ENCODE measurements at regions not wholly inside any gene's neighbourhood (a gene's known extent, or its start where the extent isn't known, plus 50 kb on each side); places are given as distances from the start of the nearest gene placed in this dataset.

- DNase-seq (ENCODE audit: low spot score) = no peak
- TF ChIP-seq CTCF (IDR thresholded peaks at IDR 0.05; ENCODE audit: extremely low read depth, missing control alignments) = no peak
These were observed 447.0 kb downstream of the CNTNAP4 start for GRCh38 chr16:76724181-76724580.

- DNase-seq (ENCODE audit: low spot score) = no peak
- TF ChIP-seq CTCF (IDR thresholded peaks at IDR 0.05; ENCODE audit: extremely low read depth, missing control alignments) = no peak
These were observed 452.3 kb downstream of the CNTNAP4 start for GRCh38 chr16:76729525-76729924.

GRCh38 chr16:76732894-76733293 is 455.7 kb downstream of the CNTNAP4 start:
- TF ChIP-seq CTCF (IDR thresholded peaks at IDR 0.05; ENCODE audit: extremely low read depth, missing control alignments) = no peak
- DNase-seq (ENCODE audit: low spot score) = no peak

GRCh38 chr16:76741623-76742022 is 449.4 kb upstream of the MON1B start:
- no peak for TF ChIP-seq CTCF (IDR thresholded peaks at IDR 0.05; ENCODE audit: extremely low read depth, missing control alignments)
- no peak for DNase-seq (ENCODE audit: low spot score)

GRCh38 chr16:76748461-76749348 is 442.3 kb upstream of the MON1B start:
- DNase-seq (ENCODE audit: low spot score) = no peak
- no peak for TF ChIP-seq CTCF (IDR thresholded peaks at IDR 0.05; ENCODE audit: extremely low read depth, missing control alignments)

- DNase-seq (ENCODE audit: low spot score) = no peak
- no peak for TF ChIP-seq CTCF (IDR thresholded peaks at IDR 0.05; ENCODE audit: extremely low read depth, missing control alignments)
These were observed 441.1 kb upstream of the MON1B start for GRCh38 chr16:76749780-76750375.

- no peak for TF ChIP-seq CTCF (IDR thresholded peaks at IDR 0.05; ENCODE audit: extremely low read depth, missing control alignments)
- no peak for DNase-seq (ENCODE audit: low spot score)
These were observed 435.5 kb upstream of the MON1B start for GRCh38 chr16:76755496-76755895.
